RWPE2 (cell line): ENCODE measurements at regions not wholly inside any gene's neighbourhood (a gene's known extent, or its start where the extent isn't known, plus 50 kb on each side); places are given as distances from the start of the nearest gene placed in this dataset.

Source experiments
- ATAC-seq: fragments of 200-7000 bp; cut with Tn5 transposase; 3 replicates; pipeline ENCODE4 v1.9.1; 2021; ENCODE audit warnings: low read depth
- DNase-seq: peaks from one replicate; pipeline ENCODE4 v3.0.0-alpha.2; 2020; ENCODE audit warnings: low spot score
- H3K27ac ChIP-seq: fragments of 450-650 bp; 2 replicates; pipeline ENCODE4 v1.5.1; 2017; ENCODE audit warnings: mild to moderate bottlenecking; ENCODE audit not compliant: poor library complexity, severe bottlenecking
- H3K27me3 ChIP-seq: fragments of 250-450 bp; sonication (Bioruptor Pico); 2 replicates; pipeline ENCODE4 v1.5.1; 2021; ENCODE audit warnings: mild to moderate bottlenecking, moderate library complexity; ENCODE audit not compliant: insufficient read depth, poor library complexity, severe bottlenecking
- H3K36me3 ChIP-seq: fragments of 250-450 bp; sonication (Bioruptor Pico); 2 replicates; pipeline ENCODE4 v1.5.1; 2020; ENCODE audit warnings: low read depth, mild to moderate bottlenecking, moderate library complexity
- H3K4me1 ChIP-seq: fragments of 250-450 bp; sonication (Bioruptor Pico); 2 replicates; pipeline ENCODE4 v1.5.1; 2021; ENCODE audit warnings: mild to moderate bottlenecking, moderate library complexity; ENCODE audit not compliant: insufficient read depth, poor library complexity, severe bottlenecking
- H3K4me3 ChIP-seq: fragments of 250-450 bp; sonication (Bioruptor Pico); 2 replicates; pipeline ENCODE4 v1.5.1; 2021; ENCODE audit warnings: mild to moderate bottlenecking, moderate library complexity; ENCODE audit not compliant: severe bottlenecking
- H3K9me3 ChIP-seq: fragments of 250-450 bp; sonication (Bioruptor Pico); 2 replicates; pipeline ENCODE4 v1.5.1; 2021; ENCODE audit warnings: mild to moderate bottlenecking, moderate library complexity; ENCODE audit not compliant: severe bottlenecking
- TF ChIP-seq, protein P1 (sequence below): fragments of 450-650 bp; IDR thresholded peaks from one replicate; pipeline ENCODE4 v1.5.1; 2017; ENCODE audit warnings: mild to moderate bottlenecking, moderate library complexity; ENCODE audit not compliant: poor library complexity, severe bottlenecking

DNA sequence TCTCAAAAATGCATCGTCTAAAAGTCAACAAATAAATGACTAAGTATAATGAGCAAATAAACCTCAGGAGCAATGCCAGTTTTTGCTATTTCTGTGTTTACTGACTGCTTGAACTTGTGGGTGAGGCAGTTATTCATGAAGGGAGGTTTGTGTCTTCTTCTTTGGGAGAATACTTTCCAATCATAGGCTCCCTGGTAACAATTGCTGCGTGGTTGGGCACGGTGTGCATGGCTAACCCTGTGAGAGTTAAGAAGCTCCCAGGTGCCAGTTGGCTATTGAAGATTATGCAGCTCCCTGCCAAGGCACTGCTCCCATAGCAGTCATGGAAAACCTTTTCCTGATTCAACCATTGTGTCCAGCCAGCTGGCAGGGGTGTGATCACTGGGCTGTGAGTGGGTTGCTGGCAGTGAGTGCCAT is 775.9 kb upstream of the GOT2 start:
- peak; percentile 61 for ATAC-seq
- H3K27ac ChIP-seq = no peak overlapping the region
- H3K4me1 ChIP-seq = no peaks in the 10 kb centered on the region
- TF ChIP-seq, protein P1, sequence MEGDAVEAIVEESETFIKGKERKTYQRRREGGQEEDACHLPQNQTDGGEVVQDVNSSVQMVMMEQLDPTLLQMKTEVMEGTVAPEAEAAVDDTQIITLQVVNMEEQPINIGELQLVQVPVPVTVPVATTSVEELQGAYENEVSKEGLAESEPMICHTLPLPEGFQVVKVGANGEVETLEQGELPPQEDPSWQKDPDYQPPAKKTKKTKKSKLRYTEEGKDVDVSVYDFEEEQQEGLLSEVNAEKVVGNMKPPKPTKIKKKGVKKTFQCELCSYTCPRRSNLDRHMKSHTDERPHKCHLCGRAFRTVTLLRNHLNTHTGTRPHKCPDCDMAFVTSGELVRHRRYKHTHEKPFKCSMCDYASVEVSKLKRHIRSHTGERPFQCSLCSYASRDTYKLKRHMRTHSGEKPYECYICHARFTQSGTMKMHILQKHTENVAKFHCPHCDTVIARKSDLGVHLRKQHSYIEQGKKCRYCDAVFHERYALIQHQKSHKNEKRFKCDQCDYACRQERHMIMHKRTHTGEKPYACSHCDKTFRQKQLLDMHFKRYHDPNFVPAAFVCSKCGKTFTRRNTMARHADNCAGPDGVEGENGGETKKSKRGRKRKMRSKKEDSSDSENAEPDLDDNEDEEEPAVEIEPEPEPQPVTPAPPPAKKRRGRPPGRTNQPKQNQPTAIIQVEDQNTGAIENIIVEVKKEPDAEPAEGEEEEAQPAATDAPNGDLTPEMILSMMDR = no peak
- H3K27me3 ChIP-seq = no peaks in the 10 kb centered on the region
- no peak for DNase-seq
- no peaks in the 10 kb centered on the region for H3K9me3 ChIP-seq
- no peak overlapping the region for H3K4me3 ChIP-seq
- H3K36me3 ChIP-seq = no peaks in the 10 kb centered on the region

DNA sequence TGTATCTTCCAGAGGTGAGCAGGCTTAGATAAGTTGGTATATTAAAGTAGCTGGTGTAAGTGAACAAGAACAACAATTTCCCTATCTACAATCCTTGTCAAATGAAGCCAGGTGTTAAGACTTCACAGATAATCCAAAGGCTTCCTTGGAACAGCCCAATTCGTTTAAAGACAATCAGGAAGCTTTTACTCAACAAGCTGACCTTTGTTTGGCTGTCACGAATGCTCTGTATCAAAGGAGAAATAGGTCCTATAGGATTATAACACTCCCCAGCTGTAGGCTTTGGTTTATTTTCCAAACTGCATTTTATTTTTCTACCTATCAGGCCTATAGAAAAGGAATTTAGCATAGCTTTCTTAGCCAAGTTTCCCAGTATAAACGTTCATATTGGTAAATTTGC is 766.5 kb upstream of the GOT2 start:
- TF ChIP-seq, protein P1 = no peak
- DNase-seq (no peak), ATAC-seq (no peak)
- Histone ChIP-seq H3K36me3 (no peaks in the 10 kb centered on the region), H3K4me1 (no peaks in the 10 kb centered on the region), H3K27me3 (peaks cover 3% of the 10 kb centered on the region), H3K4me3 (no peak overlapping the region), H3K9me3 (no peaks in the 10 kb centered on the region), H3K27ac (no peak overlapping the region)

DNA sequence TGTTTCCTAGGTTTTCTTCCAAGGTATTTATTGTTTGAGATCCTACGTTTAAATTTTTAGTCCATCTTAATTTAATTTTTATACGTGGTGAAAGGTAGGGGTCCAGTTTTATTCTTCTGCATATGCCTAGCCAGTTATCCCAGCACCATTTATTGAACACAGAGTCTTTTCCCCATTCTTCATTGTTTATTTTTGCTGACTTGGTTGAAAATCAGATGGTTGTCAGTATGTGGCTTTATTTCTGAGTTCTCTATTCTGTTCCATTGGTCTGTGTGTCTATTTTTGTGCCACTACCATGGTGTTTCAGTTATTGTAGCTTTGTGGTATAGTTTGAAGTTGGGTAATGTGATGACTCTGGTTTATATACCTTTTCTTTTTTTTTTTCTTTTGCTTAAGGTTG is 753.0 kb upstream of the GOT2 start:
- ATAC-seq (no peak), DNase-seq (no peak)
- no peak overlapping the region for H3K27ac ChIP-seq
- no peaks in the 10 kb centered on the region for H3K4me1 ChIP-seq
- no peaks in the 10 kb centered on the region for H3K9me3 ChIP-seq
- no peaks in the 10 kb centered on the region for H3K36me3 ChIP-seq
- no peak overlapping the region for H3K4me3 ChIP-seq
- H3K27me3 ChIP-seq = no peaks in the 10 kb centered on the region
- TF ChIP-seq, protein P1 = no peak

DNA sequence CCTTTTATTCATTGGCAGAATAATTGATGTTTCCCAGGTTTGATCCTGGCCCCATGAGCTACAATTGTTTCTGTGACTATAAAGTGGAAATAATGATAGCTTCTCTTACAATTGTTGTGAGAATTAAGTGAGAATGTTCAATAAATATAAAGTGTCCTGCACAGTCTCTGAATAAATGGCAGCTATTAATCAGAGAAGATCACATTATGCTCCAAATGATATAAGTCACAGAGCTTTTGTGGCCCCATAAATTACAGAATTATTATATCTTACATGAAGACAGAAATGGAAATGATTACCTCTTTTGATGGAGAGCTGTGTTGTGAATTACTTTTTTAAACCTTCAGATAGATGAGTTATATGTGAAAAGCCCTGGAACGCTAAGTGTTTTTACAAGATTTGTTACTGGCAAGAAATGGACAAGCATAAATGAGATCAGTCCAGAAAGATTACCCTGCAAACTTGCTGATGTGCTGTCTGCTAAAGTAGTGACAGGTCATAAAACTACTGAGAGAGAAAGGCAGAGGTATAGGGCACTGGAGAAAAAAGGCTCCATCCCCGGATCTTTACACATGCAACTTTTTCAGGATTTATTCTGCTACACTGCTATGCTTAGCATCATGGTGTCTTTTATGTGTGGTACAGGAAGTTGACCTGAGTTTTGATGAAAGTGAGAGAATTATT is 750.9 kb upstream of the GOT2 start:
- Histone ChIP-seq H3K27me3 (no peaks in the 10 kb centered on the region), H3K4me3 (no peak overlapping the region), H3K9me3 (no peaks in the 10 kb centered on the region), H3K36me3 (no peaks in the 10 kb centered on the region), H3K27ac (no peak overlapping the region), H3K4me1 (no peaks in the 10 kb centered on the region)
- DNase-seq (no peak), ATAC-seq (no peak)
- TF ChIP-seq, protein P1 = no peak

DNA sequence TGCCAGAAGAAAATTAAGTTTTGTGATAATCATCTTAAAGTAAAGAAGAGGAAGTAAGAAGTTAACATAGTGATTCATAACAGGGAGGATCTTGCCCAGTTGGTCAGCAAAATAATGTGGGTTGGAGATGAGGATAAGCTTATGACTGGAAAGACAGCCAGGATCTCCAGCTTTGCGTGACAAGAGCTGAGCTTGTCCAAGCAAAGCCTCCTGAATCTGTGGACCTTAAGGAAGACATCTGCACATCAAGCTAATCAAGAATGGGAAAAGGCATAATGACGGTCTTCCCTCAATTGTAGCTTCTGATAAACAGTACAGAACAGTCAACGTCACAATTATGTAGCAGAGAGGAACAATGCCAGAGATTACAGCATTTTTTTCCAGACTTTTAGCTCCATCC is 744.7 kb upstream of the GOT2 start:
- Histone ChIP-seq H3K4me1 (no peaks in the 10 kb centered on the region), H3K9me3 (no peaks in the 10 kb centered on the region), H3K27ac (no peak overlapping the region), H3K36me3 (no peaks in the 10 kb centered on the region), H3K4me3 (no peak overlapping the region), H3K27me3 (no peaks in the 10 kb centered on the region)
- DNase-seq (no peak), ATAC-seq (no peak)
- TF ChIP-seq, protein P1 = no peak
